GM12872 (cell line): ENCODE measurements at regions not wholly inside any gene's neighbourhood (a gene's known extent, or its start where the extent isn't known, plus 50 kb on each side); places are given as distances from the start of the nearest gene placed in this dataset.

ENCODE experiments used
- CTCF ChIP-seq: IDR thresholded peaks from 3 replicates; pipeline ENCODE4 v1.5.1; 2011; ENCODE audit warnings: low read depth, mild to moderate bottlenecking, low read length, moderate library complexity; ENCODE audit not compliant: insufficient read depth

DNA sequence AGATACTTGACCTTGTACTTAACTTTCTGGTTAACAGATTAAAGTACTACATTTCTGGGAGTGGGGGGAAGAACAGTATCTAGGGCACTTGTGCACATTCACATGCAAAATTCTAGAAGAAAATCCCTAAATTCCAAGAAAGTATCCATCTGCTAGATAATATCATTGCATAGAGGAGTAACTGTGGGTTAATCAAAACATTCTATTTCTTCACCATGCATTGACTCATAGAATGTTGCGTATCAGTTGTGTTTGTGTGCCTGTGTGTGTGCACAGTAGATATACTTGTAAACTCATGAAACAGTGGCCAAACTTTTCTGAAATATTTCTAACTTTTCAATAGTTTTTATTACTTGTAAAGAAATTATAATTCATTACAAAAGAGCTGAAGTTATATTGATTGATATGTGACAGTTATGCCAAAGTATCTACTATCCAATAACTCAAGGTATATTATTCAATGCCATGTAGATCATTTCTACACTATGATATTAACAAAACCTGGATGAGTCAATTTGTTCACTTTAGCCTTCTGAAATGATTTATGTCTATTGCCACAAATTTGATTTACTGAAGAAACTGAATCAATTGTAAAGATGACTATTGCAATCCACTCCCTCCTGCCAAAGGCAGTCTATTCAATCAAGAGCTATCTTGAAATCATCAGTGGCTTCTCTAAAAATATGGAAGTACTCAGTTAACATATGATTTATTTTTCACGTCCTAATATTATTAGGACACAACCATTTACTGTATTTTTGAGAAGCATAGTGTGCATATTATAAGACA is 756.7 kb upstream of the ARGLU1 start:
- TF ChIP-seq CTCF: no peak

GRCh38 chr13:107322228-107322627 is 754.3 kb upstream of the ARGLU1 start:
- TF ChIP-seq CTCF: no peak

DNA sequence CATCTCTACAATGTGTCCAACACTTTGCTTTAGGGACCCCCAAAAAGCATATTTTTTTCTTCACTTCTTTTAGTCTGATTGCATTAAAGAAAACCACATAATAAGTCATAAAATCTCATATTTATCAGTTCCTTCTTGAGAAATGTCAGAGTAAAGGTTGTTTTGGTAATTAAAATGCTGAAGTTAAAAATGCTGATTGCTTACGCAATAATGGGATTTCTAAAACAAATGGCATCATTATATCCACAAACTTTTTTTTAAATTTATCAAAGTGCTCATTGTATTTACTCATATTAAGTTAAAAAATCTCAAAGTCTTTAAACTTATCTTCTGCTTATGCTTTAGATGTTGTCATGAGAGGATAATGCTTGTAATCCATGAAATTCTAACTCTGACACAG is 737.2 kb upstream of the ARGLU1 start:
- no peak for TF ChIP-seq CTCF

DNA sequence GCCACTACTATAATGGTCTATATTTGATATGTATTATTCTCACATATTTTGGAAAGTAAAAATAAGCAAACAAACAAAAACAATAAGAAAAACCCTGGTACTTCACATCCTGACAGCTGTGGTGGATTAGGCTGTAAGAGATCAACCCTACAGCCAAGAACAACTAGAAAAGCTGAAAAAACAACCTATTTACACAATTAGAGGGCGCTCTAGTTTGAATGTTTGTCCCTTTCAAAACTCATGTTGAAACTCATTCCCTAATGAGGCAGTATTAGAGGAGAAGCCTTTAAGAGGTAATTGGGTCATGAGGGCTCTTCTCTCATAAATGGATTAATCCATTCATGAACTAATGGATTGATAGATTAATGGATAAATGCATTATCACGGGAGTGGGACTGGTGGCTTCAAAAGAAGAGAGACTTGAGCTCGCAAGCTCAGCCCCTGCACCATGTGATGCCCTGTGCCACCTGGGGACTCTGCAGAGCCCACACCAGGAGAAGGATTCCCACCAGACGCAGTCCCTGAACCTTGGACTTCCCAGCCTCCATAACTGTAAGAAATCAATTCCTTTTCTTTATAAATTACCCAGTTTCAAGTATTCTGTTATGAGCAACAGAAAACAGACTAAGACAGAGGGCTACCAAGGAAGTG is 733.9 kb upstream of the ARGLU1 start:
- TF ChIP-seq CTCF: no peak

DNA sequence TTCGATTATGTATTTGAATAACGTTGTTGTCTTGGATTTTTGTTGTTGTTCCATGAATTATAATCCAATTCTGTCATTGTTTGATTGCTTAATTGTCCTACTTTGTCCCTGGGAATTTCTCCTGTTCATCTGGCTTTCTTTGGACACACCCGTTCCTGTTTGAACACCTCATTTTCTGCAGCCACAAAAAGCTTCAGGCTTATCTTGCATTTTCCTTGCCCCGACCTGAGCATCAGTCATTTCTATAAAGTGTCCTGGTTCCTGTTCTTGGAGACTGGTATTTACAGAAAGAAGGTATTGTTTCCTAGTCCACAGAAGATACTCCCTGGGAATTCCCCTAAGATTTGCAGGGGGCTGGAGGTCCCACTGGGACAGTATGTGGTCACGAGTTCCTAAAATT is 731.8 kb upstream of the ARGLU1 start:
- TF ChIP-seq CTCF: no peak

GRCh38 chr13:107296804-107297203 is 728.9 kb upstream of the ARGLU1 start:
- TF ChIP-seq CTCF: no peak

DNA sequence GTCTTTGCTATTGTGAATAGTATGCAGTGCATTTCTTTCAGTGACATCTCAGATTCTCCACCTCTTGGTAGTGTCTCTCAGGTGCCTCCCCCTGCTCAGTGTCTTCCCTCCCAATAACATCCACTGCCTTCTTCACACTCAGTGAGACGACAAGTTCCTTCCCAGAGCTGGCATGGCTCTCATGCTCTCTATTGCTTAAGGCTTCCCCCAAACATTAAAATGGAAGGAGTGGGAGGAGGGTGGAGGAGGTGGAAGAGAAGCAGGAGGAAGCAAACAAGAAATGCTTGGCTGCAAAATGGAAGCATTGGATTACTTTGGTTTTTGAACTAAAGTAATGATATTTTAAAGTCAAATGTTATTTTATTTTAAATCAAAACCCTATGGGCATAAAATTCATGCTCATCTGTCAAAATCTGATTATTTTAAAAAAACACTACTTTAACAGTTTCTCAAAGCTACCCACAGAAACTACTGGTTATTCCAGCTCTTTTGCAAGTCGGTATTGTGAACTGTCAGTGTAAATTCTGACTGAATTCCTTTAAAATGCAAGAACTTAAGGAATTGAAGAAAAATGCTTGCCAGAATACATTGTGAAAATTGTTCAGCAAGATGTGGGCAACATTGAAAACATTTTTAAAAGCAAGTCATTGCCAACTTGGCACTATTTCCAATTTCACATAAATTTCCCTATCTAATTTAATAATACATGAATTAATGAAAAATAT is 727.6 kb upstream of the ARGLU1 start:
- TF ChIP-seq CTCF: no peak
